K562 (cell line): ENCODE measurements at regions not wholly inside any gene's neighbourhood (a gene's known extent, or its start where the extent isn't known, plus 50 kb on each side); places are given as distances from the start of the nearest gene placed in this dataset.

Source experiments
- ATAC-seq: fragments of 200-7000 bp; cut with Tn5 transposase; 3 replicates; pipeline ENCODE4 v1.9.1; 2020; ENCODE audit warnings: moderate library complexity
- BruUV-seq: library from RNA; stranded (reverse); fragments of 400-500 nt; replicated peaks from 2 replicates; lab custom pipeline; 2021; lab: Mats Ljungman, UMichigan
- CTCF ChIA-PET: fragments of 300-600 bp; formaldehyde crosslinking; extraction: SDS; loops from one replicate; lab custom pipeline; 2021; ENCODE audit warnings: low intra/inter-chr PET ratio; lab: Yijun Ruan, JAX
- POLR2A ChIA-PET: fragments of 300-600, 350-650 bp; sonication (Branson Sonifier 250); formaldehyde crosslinking; extraction: SDS; loops from one replicate; lab custom pipeline; 2021; ENCODE audit warnings: antibody characterized with exemption, inconsistent platforms; lab: Yijun Ruan, JAX
- DNase-seq, 4 experiments: peaks; one replicate each; pipeline versions ENCODE4 v3.0.0 to v3.0.0-alpha.2; 2011 to 2018; ENCODE audit warnings: low spot score in 3 of 4, mixed read lengths in 3 of 4; ENCODE audit errors: extremely low read depth in 1 of 4
- FAIRE-seq: peaks from 2 replicates; lab custom pipeline; 2011; peaks lifted over from hg19 to GRCh38; lab: Jason Lieb, UNC
- H2AFZ ChIP-seq: 2 replicates; pipeline ENCODE4 v1.6.0; 2011; ENCODE audit warnings: low read depth, low read length, control low read depth, inconsistent platforms
- H3K27ac ChIP-seq: fragments of 200-600 bp; 3 replicates; pipeline ENCODE4 v1.8.0; 2011; ENCODE audit warnings: low read depth, mild to moderate bottlenecking, control low read depth, inconsistent platforms, low read length, moderate library complexity, mixed read lengths; ENCODE audit errors: extremely low read depth
- H3K27me3 ChIP-seq, 2 experiments: fragments of 300-600 bp in 1 of 2; 2 replicates in 1 of 2; 3 replicates in 1 of 2; pipeline versions ENCODE4 v1.6.0 to v1.8.0; 2011; ENCODE audit warnings: inconsistent platforms in 2 of 2, low read length in 2 of 2, mild to moderate bottlenecking in 1 of 2, mixed read lengths in 1 of 2, moderate library complexity in 1 of 2; ENCODE audit not compliant: control insufficient read depth in 2 of 2, insufficient read depth in 2 of 2
- H3K36me3 ChIP-seq: fragments of 300-600 bp; 3 replicates; pipeline ENCODE4 v1.8.0; 2011; ENCODE audit warnings: mild to moderate bottlenecking, low read length, inconsistent platforms; ENCODE audit not compliant: control insufficient read depth, insufficient read depth
- H3K4me1 ChIP-seq, 2 experiments: fragments of 200-600 bp in 1 of 2; replicated peaks in 1 of 2; 2 replicates in 1 of 2; 3 replicates in 1 of 2; pipeline versions ENCODE4 v1.5.1 to v1.8.0; 2011; ENCODE audit warnings: inconsistent platforms in 2 of 2, low read length in 2 of 2, mild to moderate bottlenecking in 1 of 2, mixed read lengths in 1 of 2, moderate library complexity in 1 of 2; ENCODE audit not compliant: control insufficient read depth in 2 of 2, insufficient read depth in 2 of 2
- H3K4me2 ChIP-seq: 2 replicates; pipeline ENCODE4 v1.6.1; 2011; ENCODE audit warnings: low read length, control low read depth, inconsistent platforms, mixed read lengths; ENCODE audit not compliant: insufficient read depth
- H3K4me3 ChIP-seq: fragments of 200-600 bp; sonication (generic), shearing (Covaris generic); 2 replicates; pipeline ENCODE4 v1.5.1; 2016; ENCODE audit warnings: control low read depth, inconsistent platforms
- H3K79me2 ChIP-seq: fragments of 200-600 bp; 3 replicates; pipeline ENCODE4 v1.8.0; 2011; ENCODE audit warnings: low read length, inconsistent platforms; ENCODE audit not compliant: control insufficient read depth, insufficient read depth
- H3K9ac ChIP-seq, 2 experiments: 2 replicates each; pipeline versions ENCODE4 v1.6.0 to v1.6.1; 2011; ENCODE audit warnings: low read depth in 2 of 2, low read length in 2 of 2, control low read depth in 1 of 2, inconsistent platforms in 1 of 2, mild to moderate bottlenecking in 1 of 2, mixed read lengths in 1 of 2; ENCODE audit not compliant: insufficient read depth in 1 of 2
- H3K9me1 ChIP-seq: one replicate; pipeline ENCODE4 v1.6.0; 2011; ENCODE audit warnings: inconsistent platforms, mild to moderate bottlenecking, low read length, moderate library complexity; ENCODE audit not compliant: control insufficient read depth, insufficient read depth
- H3K9me3 ChIP-seq: replicated peaks from 2 replicates; pipeline ENCODE4 v1.5.1; 2011; ENCODE audit warnings: low read depth, low read length, inconsistent platforms; ENCODE audit not compliant: control insufficient read depth, insufficient read depth
- H4K20me1 ChIP-seq: replicated peaks from 2 replicates; pipeline ENCODE4 v1.6.1; 2011; ENCODE audit warnings: low read length, inconsistent platforms, mixed read lengths; ENCODE audit not compliant: control insufficient read depth, insufficient read depth
- ASH1L ChIP-seq: fragments of 450-650 bp; IDR thresholded peaks from 2 replicates; pipeline ENCODE4 v1.6.1; 2018; ENCODE audit warnings: borderline replicate concordance, mild to moderate bottlenecking, low read depth; ENCODE audit not compliant: partially characterized antibody
- CEBPB ChIP-seq: fragments of 450-650 bp; IDR thresholded peaks from 2 replicates; pipeline ENCODE4 v1.6.1; 2016; ENCODE audit warnings: missing genetic modification characterization, missing compliant biosample characterization
- CEBPG ChIP-seq, 3 experiments: fragments of 200-800 bp in 1 of 3; sonication (Bioruptor generic) in 1 of 3; sonication (generic) in 1 of 3; formaldehyde crosslinking in 1 of 3; IDR thresholded peaks in 2 of 3; conservative IDR thresholded peaks in 1 of 3; 2 replicates each; pipeline versions ENCODE4 v1.6.1 to v1.8.0; 2016 to 2022; ENCODE audit warnings: missing compliant biosample characterization in 2 of 3, missing genetic modification characterization in 2 of 3, mild to moderate bottlenecking in 1 of 3, missing genetic modification reagents in 1 of 3
- KHSRP ChIP-seq: fragments of 450-650 bp; IDR thresholded peaks from 2 replicates; pipeline ENCODE4 v1.6.1; 2017
- WGBS: fragments of 100-300 bp; shearing (Covaris generic); methylation state at CpG from one replicate; pipeline ENCODE4 v1.1.6; 2016; ENCODE audit warnings: low coverage, mixed read lengths; ENCODE audit not compliant: insufficient coverage; ENCODE audit errors: missing lambda C conversion rate; 5-methylcytosine and 5-hydroxymethylcytosine counted together
- in situ Hi-C: fragments of 300-500 bp; cut with MboI; formaldehyde crosslinking; loops from 4 replicates; pipeline ENCODE4 v1.15.0; 2018; ENCODE audit warnings: inconsistent platforms, mixed read lengths
- intact Hi-C: fragments of 100-400 bp; cut with micrococcal nuclease; formaldehyde crosslinking; loops from 2 replicates; pipeline ENCODE4 v1.14.2; 2022

GRCh38 chr15:56797720-56798275, 64.5 kb upstream of the ZNF280D start:
- POLR2A ChIA-PET: no interaction called here
- CTCF ChIA-PET: no interaction called here
- FAIRE-seq (no peak), DNase-seq (no peak), ATAC-seq (no peak)
- H3K36me3 ChIP-seq: no peaks in the 10 kb centered on the region
- no peaks in the 10 kb centered on the region for H3K4me1 ChIP-seq
- H3K27me3 ChIP-seq: no peaks in the 10 kb centered on the region
- no peaks in the 10 kb centered on the region for H3K9me1 ChIP-seq
- TF ChIP-seq KHSRP: no peak
- no TSS peak for BruUV-seq
- H3K4me3 ChIP-seq: no peak overlapping the region
- intact Hi-C loops (no loop called here), in situ Hi-C loops (no loop called here)
- 0 out of 2 replicates have a peak overlapping the region, but pooled peaks have one; percentile 14 for H2AFZ ChIP-seq
- no peak overlapping the region for H3K27ac ChIP-seq
- H3K9me3 ChIP-seq: no peaks in the 10 kb centered on the region
- H3K9ac ChIP-seq: no peak overlapping the region
- no peaks in the 10 kb centered on the region for H4K20me1 ChIP-seq
- no peak overlapping the region for H3K4me2 ChIP-seq
- H3K79me2 ChIP-seq: no peaks in the 10 kb centered on the region
- WGBS: 0% methylated on average over 1 of the region's 1 CpG

- no peak overlapping the region for H3K4me3 ChIP-seq
- CTCF ChIA-PET: no interaction called here
- no peak overlapping the region for H3K9ac ChIP-seq
- H4K20me1 ChIP-seq: no peaks in the 10 kb centered on the region
- no peak for FAIRE-seq
- TF ChIP-seq ASH1L (no peak), CEBPG (CRISPR knock-in tag; IDR thresholded peaks at IDR 0.05) (no peak), CEBPG (tag; conservative IDR thresholded peaks at IDR 0.05 in 1 of 2, IDR thresholded peaks at IDR 0.05 in 1 of 2) (peak in 1 of 2 experiments; percentile 5; a peak in 1 of 4 replicates), CEBPB (peak; percentile 64)
- TF ChIP-seq, all 486 proteins: peak for 2
- BruUV-seq: no TSS peak
- intact Hi-C loops (no loop called here), in situ Hi-C loops (no loop called here)
- no peak overlapping the region for H3K27ac ChIP-seq
- POLR2A ChIA-PET: no interaction called here
- H3K9me1 ChIP-seq: no peaks in the 10 kb centered on the region
- DNase-seq (no peak), ATAC-seq (no peak)
- 4% methylated on average over 4 of the region's 4 CpGs for WGBS
- no peaks in the 10 kb centered on the region for H3K79me2 ChIP-seq
- H2AFZ ChIP-seq: no peak overlapping the region
- no peaks in the 10 kb centered on the region for H3K9me3 ChIP-seq
- H3K4me1 ChIP-seq: no peaks in the 10 kb centered on the region
- H3K27me3 ChIP-seq: no peaks in the 10 kb centered on the region
- no peak overlapping the region for H3K4me2 ChIP-seq
- no peaks in the 10 kb centered on the region for H3K36me3 ChIP-seq
Observed at GRCh38 chr15:56795502-56795901, 62.2 kb upstream of the ZNF280D start.
